HG02642 (cell line): ENCODE measurements at regions not wholly inside any gene's neighbourhood (a gene's known extent, or its start where the extent isn't known, plus 50 kb on each side); places are given as distances from the start of the nearest gene placed in this dataset.

Source experiments
- ATAC-seq: cut with Tn5 transposase; IDR thresholded peaks from one replicate; pipeline ENCODE4 v1.9.1; 2021; ENCODE audit warnings: mild to moderate bottlenecking; ENCODE audit not compliant: unreplicated experiment, poor library complexity

GRCh38 chr14:76950055-76951020, 78.2 kb downstream of the IRF2BPL start:
- ATAC-seq: no peak

DNA sequence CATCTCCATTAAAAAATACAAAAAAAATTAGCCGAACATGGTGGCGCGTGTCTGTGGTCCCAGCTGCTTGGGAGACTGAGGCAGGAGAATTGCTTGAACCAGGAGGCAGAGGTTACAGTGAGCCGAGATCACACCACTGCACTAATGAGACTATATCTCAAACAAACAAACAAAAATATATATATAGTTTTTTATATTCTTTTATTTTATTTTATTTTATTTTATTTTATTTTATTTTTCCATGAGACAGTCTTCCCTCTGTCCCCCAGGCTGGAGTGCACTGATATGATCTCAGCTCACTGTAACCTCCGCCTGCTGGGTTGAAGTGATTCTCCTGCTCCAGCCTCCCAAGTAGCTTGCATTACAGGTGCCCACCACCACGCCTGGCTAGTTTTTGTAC, 79.5 kb downstream of the IRF2BPL start:
- no peak for ATAC-seq

- no peak for ATAC-seq
Measured at GRCh38 chr14:76948213-76948947, 80.1 kb downstream of the IRF2BPL start.

DNA sequence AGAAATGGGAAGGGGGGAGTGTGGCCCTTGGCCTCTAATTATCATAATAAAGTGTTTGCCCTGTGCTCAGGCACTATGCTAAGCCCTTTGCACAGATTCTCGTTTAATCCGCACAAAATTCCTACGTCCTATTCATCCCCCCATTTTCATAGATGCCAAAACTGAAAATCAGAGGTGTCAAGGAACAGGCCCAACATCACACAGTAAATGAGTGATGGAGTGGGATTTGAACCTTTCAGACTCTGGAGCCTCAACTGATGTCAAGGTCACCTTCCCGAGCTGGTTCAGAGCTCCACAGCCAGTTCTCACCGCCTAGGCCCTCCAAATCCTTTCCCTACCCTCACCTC, 80.7 kb downstream of the IRF2BPL start:
- ATAC-seq: no peak

DNA sequence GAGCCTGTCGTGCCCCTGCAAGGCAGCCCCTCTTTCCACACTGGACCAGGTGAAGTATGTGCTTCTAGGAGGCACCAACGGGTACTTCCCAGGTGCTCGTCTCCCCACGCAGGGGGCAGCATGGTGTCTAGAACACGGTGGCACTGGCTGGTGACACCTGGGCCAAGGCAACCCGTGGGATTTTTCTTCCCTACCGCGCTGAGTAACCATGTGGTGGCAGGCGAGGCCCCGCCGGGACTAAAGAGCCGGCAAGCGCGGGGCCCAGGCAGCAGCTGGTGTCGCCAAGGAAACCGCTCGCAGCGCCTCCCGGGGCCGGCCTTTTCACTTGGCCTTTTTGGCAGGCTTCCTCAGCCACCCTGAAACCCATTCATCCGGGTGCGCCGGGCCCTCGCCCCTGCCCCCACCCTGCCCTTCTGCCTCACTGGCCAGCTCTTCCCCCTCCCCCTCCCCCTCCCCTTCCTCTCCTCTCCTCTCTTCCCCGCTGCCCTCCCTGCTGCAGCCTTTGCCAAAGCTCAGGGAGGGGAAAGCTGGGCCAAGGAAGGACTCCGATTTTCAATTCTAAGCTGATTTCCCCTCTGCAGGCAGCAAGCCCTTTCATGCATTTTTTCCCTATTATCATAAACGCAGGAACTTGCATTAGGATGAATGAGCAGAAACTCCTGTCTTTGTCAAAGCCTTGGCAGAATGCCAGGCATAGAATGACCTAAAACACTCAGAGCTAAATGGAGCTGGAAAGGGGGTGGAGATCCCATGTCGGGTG, 81.2 kb downstream of the IRF2BPL start:
- ATAC-seq: peak; percentile 87

- no peak for ATAC-seq
Measured at GRCh38 chr14:76946753-76947077, 81.8 kb downstream of the IRF2BPL start.

GRCh38 chr14:76943072-76943471, 85.4 kb downstream of the IRF2BPL start:
- ATAC-seq: no peak

DNA sequence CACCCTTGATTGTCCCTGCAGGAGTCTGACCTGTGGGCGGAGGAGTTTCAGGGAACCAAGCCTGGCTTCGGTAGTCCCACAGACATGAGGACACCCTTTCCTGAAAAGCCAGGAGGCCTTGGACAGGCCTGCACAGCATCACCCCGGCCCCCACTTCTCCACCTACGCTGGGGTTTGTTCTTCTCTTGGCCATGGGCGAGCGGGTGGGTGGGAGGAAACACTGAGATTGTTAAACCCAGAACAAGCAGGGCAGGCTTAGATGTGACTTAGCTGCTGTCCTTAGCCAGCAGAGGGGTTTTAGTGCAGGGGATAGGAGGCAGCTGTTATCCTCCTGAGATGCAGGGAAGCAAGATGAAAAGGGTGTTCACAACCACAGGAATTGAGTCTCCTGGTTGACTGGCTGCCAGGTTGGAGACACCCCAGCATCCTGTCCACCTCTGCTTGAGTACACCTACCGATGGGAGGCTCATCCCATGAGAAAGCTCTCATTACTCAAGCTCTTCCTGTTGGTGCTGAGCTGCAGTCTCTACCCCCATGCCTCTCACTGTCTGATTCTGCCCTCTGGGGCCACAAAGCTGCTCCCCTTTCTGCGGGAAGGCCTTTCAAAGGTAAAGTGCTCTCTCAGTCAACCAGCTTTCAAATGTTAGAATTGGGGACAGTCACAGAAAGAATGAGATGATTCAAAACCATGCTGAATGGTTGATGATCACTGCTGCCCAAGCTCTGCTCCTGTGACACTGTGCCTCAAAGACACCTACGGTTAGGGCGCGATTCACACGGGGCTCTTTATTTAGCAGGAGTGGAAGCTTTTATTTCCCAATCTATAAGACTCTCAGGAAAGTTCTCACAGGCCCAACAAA, 86.3 kb downstream of the IRF2BPL start:
- ATAC-seq: no peak

DNA sequence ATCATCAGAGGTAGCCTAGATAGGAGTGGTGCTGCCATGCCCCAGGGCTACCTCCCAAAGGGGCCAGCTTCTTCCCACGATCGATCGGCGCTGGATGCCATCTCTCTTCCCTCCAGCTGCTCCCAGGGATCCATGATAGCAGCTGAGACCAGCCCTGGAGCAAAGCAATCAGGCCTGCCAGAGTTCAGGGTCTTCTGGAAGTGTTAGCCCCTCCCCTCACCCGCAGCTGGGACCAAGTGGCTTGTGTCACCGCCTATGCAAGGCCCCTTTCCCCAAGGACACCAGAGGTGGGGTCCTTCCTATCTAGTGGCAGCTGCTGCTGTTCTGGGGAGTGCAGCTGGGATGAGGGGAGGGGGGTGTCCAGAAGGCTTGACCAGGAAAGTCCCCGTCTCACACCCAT, 87.0 kb downstream of the IRF2BPL start:
- ATAC-seq: no peak

DNA sequence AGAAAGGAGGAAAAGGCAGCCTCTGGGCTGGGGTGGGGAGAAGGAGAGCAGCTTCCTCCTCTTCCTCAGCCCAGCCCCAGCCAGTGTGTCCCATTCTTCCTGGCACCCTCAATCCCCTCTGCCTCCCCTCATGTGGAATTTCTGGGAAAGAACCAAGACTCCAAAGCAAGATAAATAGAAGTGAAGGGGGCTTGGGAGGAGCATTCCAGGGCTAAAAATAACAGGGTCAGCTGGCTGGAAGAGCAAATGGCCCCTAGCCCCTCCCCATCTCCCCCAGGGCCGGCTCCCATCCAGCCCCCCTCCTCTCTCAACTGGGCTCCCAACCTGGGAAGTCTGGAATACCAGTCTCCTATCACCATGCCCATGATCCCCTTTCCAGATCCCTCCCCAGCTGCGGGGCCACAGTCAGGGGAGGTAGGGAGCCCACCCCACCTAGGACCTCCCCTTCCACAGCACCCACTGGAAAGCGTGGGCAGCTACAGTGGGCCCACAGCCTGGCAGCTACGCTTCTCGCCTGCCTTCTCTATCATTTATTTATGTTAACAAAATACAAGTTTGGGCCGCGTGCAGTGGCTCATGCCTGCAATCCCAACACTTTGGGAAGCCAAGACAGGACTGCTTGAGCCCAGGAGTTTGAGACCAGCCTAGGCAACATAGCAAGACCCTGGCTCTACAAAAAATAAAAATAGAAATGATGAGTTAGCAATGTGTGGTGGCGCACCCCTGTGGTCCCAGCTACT, 88.3 kb downstream of the IRF2BPL start:
- no peak for ATAC-seq

- ATAC-seq: no peak
Measured at GRCh38 chr14:76939015-76939742, 89.3 kb downstream of the IRF2BPL start.

- ATAC-seq: no peak
Measured at GRCh38 chr14:76938092-76938500, 90.4 kb downstream of the IRF2BPL start.

- ATAC-seq: no peak
Measured at GRCh38 chr14:76937181-76938091, 91.1 kb downstream of the IRF2BPL start.

DNA sequence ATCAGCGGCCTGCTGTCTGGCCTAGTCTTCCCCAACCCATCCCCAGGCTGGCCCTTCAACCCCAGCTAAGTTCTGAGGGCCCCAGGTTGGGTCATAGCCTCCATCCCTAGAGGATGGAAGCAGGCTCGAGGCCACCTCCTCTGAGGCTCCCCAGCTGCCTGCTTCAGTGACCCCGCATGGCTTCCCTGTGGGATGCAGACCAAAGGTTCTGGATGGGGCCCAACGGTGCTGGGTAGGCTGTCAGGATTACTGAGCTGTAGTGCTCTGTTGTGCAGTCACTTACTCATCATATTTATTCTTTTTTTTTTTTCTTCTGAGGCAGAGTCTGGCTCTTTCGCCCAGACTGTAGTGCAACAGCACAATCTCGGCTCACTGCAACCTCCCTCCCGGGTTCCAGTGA, 92.0 kb downstream of the IRF2BPL start:
- no peak for ATAC-seq

GRCh38 chr14:76933515-76933914, 95.0 kb downstream of the IRF2BPL start:
- ATAC-seq: no peak

GRCh38 chr14:76931631-76932402, 96.7 kb downstream of the IRF2BPL start:
- no peak for ATAC-seq

GRCh38 chr14:76930549-76930948, 98.0 kb downstream of the IRF2BPL start:
- no peak for ATAC-seq
